Muscle layer of colon (tissue), 2 donors: ENCODE measurements at regions not wholly inside any gene's neighbourhood (a gene's known extent, or its start where the extent isn't known, plus 50 kb on each side); places are given as distances from the start of the nearest gene placed in this dataset.
"Not testable (repeated sequence)": the region's sequence is repeated elsewhere in the genome, so short reads cannot be mapped to it uniquely, and the experiment has no call there.

Experiments used
- H3K27ac ChIP-seq: one replicate; pipeline ENCODE4 v1.7.0; 2013; ENCODE audit warnings: low read depth, mild to moderate bottlenecking, low read length, moderate library complexity
- H3K27me3 ChIP-seq, 2 donors: one replicate each; pipeline ENCODE4 v1.7.0; 2013; ENCODE audit warnings: low read length in 2 of 2, mild to moderate bottlenecking in 2 of 2; ENCODE audit not compliant: insufficient read depth in 2 of 2, control insufficient read depth in 1 of 2
- H3K36me3 ChIP-seq: one replicate; pipeline ENCODE4 v1.7.0; 2013; ENCODE audit warnings: mild to moderate bottlenecking, low read length; ENCODE audit not compliant: insufficient read depth
- H3K4me1 ChIP-seq: one replicate; pipeline ENCODE4 v1.7.0; 2013; ENCODE audit warnings: mild to moderate bottlenecking, low read length; ENCODE audit not compliant: insufficient read depth
- H3K4me3 ChIP-seq, 2 donors: one replicate each; pipeline ENCODE4 v1.7.0; 2013; ENCODE audit warnings: low read length in 2 of 2, low read depth in 1 of 2, mild to moderate bottlenecking in 1 of 2, moderate library complexity in 1 of 2
- H3K9ac ChIP-seq: one replicate; pipeline ENCODE4 v1.7.0; 2013; ENCODE audit warnings: low read length
- H3K9me3 ChIP-seq: one replicate; pipeline ENCODE4 v1.7.0; 2013; ENCODE audit warnings: mild to moderate bottlenecking, low read length
- donor health status: abdominal sarcoma.
- donor health status: Adenocarcinoma of cecum.

DNA sequence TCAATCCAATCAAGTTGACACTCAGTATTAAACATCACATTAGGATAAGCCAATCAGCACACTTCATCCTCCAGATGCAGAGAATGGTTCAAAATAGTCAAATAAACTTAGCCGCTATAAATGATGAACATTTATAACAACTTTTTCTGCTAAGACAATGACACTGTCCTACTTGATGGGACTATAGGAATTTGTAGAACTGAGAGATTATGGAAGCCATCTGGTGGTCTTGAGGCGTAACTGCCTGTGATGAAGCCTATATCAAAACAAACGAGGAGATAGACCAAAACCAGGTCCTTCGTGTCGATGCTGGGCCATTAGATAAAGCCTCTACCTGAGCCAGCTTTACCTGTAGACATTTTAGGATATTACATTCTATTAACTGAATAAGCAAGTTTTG, 631.1 kb downstream of the COL12A1 start:
- no peaks in the 10 kb centered on the region for H3K36me3 ChIP-seq
- no peaks in the 10 kb centered on the region for H3K9me3 ChIP-seq
- H3K27me3 ChIP-seq: no peaks in the 10 kb centered on the region
- H3K9ac ChIP-seq: no peak overlapping the region
- H3K4me3 ChIP-seq: no peak overlapping the region
- no peak overlapping the region for H3K27ac ChIP-seq
- peaks cover 4% of the 10 kb centered on the region for H3K4me1 ChIP-seq

DNA sequence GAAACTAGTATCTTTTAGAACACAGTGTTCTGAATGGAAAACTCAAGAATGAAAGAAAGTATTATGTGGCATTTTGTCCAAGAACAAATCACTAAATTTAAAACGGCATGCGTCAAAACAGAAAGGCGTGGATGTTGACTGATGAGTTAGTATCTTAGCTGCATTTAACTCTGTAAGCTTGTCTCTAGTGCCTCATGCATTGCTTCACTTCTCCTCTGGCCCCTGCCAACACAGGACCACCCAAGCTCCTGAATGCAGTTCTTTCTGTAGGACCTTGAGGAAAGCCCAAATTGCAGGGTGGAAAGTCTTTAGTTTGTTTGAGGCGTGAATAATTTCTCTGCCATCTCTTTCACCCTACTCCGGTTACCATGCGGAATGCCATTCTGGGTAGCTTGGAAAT, 632.2 kb downstream of the COL12A1 start:
- Histone ChIP-seq H3K9me3 (no peaks in the 10 kb centered on the region), H3K36me3 (no peaks in the 10 kb centered on the region), H3K4me3 (no peak overlapping the region), H3K9ac (no peak overlapping the region), H3K27me3 (no peaks in the 10 kb centered on the region), H3K27ac (no peak overlapping the region), H3K4me1 (peaks cover 4% of the 10 kb centered on the region)

DNA sequence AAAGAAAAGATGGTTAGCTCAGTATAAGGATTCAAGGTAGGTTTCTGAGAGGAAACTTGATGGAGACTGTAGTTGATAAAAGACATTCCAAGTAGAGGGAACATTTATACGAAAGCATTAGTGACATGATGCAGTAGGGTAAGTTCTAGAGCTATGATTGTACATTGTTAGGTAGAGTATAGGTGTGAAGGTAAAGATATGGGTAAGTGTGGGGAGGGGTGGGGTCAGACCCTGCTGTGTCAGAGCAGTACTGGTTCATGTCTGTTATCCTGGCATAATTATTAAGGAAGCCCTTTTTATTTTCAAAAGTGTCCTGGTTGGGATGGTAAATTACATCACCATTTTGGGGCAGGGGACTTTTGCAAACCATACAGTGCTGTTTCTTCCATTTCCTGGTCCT, 635.8 kb downstream of the COL12A1 start:
- Histone ChIP-seq H3K9ac (no peak overlapping the region), H3K27ac (no peak overlapping the region), H3K27me3 (no peaks in the 10 kb centered on the region), H3K36me3 (no peaks in the 10 kb centered on the region), H3K4me1 (no peaks in the 10 kb centered on the region), H3K4me3 (no peak overlapping the region), H3K9me3 (no peaks in the 10 kb centered on the region)

DNA sequence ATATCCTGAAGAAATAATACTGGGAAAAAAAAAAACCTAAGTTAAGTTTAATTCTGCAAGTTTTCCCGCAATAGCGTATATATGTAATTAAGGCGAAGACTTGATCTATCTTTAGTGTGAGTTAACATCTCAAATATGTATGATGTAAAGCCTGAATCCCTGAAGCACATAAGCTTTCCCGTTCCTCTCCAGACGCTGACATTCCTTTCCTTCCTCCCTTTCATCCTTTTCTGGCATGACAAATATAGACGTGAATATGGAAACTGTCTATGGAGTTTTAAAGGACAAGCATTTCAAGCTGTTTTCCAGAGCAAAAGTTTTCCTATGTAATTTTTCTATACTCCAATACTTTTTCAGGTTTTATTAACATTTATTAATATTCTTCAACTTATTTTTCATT, 637.0 kb downstream of the COL12A1 start:
- Histone ChIP-seq H3K27ac (no peak overlapping the region), H3K4me1 (no peaks in the 10 kb centered on the region), H3K27me3 (no peaks in the 10 kb centered on the region), H3K36me3 (no peaks in the 10 kb centered on the region), H3K9ac (no peak overlapping the region), H3K9me3 (no peaks in the 10 kb centered on the region), H3K4me3 (no peak overlapping the region)

DNA sequence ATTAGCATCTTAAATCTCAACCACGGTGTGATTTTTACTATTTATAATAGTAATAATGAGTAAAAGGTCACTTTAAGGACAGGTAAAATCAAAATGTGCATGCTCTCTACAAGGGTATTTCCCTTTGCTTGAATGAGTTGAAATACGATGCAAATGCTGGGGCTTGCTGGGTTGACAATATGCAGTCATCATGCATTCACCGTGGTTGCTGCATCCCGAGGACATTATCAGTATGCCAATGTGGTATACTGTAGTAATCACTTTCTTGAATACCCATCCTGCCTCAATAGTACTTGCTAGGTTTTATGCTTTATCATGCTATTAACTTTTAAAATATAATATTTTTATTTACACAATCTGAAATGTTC, 637.9 kb downstream of the COL12A1 start:
- H3K4me1 ChIP-seq, H3K4me3 ChIP-seq, H3K9me3 ChIP-seq, H3K36me3 ChIP-seq, H3K27ac ChIP-seq, H3K27me3 ChIP-seq, H3K9ac ChIP-seq: not testable (repeated sequence)

DNA sequence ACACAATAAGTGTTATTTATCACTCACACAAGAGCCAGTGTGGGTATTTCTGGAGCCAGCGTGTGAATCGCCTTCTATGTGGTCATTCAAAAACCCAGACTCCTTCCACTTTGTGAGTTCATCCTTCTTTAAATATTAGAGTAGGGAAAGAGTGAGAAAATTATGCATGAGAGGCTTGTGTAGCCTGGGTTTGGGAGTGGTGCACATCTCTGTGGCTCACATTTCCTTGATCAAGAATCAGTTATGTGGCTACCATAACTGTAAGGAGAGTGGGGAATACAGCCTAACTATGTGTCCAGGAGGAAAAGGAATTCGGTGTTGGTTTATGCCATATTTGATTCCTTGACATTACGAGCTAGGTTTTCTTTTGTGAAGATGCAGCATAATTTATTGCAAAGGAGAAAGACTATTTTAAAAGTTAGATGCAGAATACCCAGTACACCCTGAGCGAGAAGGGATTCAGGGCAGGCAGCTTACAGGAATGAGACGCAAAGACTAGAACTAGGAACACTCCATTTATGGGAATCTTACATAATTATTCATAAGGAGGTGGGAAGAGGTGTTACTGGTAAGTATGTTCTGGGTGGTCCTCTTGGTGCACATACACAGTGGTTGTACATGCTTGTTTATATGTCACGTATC, 638.5 kb downstream of the COL12A1 start:
- Histone ChIP-seq H3K9ac (no peak overlapping the region), H3K4me3 (no peak overlapping the region)

DNA sequence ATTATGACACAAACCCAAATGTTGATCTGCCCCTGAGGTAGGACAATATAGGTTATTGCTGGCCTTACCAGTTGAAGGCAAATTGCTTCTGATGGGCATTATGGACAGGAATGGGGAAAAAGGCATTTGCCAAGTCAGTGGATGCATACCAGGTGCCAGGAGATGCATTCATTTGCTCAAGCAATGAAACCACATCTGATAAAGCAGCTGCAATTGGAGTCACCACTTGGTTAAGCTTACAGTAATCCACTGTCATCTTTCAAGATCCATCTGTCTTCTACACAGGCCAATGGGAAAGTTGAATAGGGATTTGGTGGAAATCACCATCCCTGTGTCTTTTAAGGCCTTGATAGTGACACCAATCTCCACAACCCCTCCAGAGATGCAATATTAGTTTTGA, 648.6 kb downstream of the COL12A1 start:
- Histone ChIP-seq H3K27me3 (no peaks in the 10 kb centered on the region), H3K27ac (no peak overlapping the region), H3K9ac (no peak overlapping the region), H3K36me3 (no peaks in the 10 kb centered on the region), H3K9me3 (no peaks in the 10 kb centered on the region), H3K4me1 (no peaks in the 10 kb centered on the region), H3K4me3 (no peak overlapping the region)

More for the DNA sequence above, 638.5 kb downstream of the COL12A1 start:
- H3K36me3 ChIP-seq: no peaks in the 10 kb centered on the region
- H3K4me1 ChIP-seq: no peaks in the 10 kb centered on the region
- no peaks in the 10 kb centered on the region for H3K9me3 ChIP-seq
- no peaks in the 10 kb centered on the region for H3K27me3 ChIP-seq
- no peak overlapping the region for H3K27ac ChIP-seq

DNA sequence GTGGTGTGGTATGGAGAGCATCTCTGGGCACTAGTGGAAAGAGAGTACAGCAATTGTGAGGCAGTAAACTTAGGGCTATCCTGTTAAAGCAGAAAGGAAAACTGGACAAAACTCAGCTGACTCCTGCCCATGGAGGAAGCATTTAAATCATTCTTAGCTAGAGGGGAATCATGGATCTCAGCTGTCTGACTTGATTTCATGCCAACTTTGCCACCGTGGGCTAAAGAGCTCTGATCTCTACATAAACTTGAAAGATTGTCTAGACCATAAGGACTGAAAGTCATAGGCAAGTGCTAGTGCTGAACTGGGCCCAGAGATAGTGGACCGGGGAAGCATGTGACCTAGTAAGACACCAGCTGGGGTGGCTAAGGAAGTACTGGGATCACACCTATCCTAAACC, 651.8 kb downstream of the COL12A1 start:
- no peaks in the 10 kb centered on the region for H3K27me3 ChIP-seq
- H3K9me3 ChIP-seq: no peaks in the 10 kb centered on the region
- H3K4me1 ChIP-seq: no peaks in the 10 kb centered on the region
- H3K9ac ChIP-seq: no peak overlapping the region
- H3K4me3 ChIP-seq: no peak overlapping the region
- H3K27ac ChIP-seq: no peak overlapping the region
- no peaks in the 10 kb centered on the region for H3K36me3 ChIP-seq

DNA sequence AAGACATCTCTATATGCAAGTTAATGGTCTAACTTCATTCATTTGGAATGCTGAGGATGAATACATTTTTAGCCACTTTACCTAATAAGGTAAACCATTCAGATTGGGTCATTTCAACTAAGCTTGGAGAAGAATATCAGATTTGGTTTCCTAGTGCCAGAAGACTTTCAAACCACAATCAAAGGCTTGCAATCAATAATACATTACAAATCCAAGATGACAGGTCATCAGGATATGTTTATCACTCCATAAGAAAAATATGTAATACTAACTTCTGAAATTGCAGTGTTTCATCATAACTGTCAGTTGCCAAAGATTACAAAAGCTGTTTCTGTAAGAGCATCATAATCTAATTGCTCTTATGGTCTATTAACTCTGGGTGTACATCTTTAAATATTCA, 654.0 kb downstream of the COL12A1 start:
- Histone ChIP-seq H3K9me3 (no peaks in the 10 kb centered on the region), H3K4me1 (no peaks in the 10 kb centered on the region), H3K4me3 (no peak overlapping the region), H3K27ac (no peak overlapping the region), H3K36me3 (no peaks in the 10 kb centered on the region), H3K27me3 (no peaks in the 10 kb centered on the region), H3K9ac (no peak overlapping the region)

DNA sequence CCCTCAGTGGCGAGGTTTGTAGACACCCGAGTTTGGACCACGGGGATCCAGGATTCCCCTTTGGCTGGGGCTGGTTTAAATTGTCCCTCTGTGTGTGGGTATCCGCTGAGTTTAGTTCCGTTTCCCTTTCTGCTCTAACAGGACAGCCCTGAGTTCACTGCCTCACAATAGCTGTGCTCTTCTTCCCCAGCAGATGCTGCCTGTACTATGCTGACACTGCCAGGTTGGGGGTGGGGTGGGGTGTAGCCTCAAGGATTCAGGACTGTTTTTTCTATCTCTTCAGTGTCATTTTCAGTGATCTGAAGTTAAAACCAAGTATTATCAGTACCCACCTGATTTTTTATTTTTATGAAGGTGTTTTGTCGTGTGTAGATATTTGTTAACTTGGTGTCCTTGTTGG, 655.0 kb downstream of the COL12A1 start:
- no peak overlapping the region for H3K9ac ChIP-seq
- no peak overlapping the region for H3K4me3 ChIP-seq
- no peak overlapping the region for H3K27ac ChIP-seq
- no peaks in the 10 kb centered on the region for H3K36me3 ChIP-seq
- no peaks in the 10 kb centered on the region for H3K9me3 ChIP-seq
- H3K27me3 ChIP-seq: no peaks in the 10 kb centered on the region
- H3K4me1 ChIP-seq: no peaks in the 10 kb centered on the region

DNA sequence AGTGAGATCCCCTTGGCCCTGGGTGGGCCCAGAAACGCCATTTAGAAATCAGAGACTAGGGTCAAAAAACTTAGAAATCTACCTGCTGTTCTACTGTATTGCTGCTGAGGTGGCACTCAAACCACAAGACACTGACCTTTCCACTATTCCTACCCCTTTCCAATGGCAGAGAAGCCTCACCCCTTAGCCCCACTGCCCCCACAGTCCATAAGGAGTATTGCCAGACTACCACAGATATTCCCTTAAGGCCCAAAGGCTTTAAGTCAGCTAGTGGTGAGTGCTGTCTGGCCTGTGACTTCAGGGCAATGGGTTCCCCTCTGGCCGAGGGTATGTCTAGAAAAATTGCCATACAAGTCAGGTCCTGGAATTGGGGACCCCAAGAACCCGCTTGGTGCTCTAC, 656.1 kb downstream of the COL12A1 start:
- Histone ChIP-seq H3K36me3 (no peaks in the 10 kb centered on the region), H3K9me3 (no peaks in the 10 kb centered on the region), H3K27me3 (no peaks in the 10 kb centered on the region), H3K4me1 (no peaks in the 10 kb centered on the region), H3K27ac (no peak overlapping the region), H3K4me3 (no peak overlapping the region), H3K9ac (no peak overlapping the region)

DNA sequence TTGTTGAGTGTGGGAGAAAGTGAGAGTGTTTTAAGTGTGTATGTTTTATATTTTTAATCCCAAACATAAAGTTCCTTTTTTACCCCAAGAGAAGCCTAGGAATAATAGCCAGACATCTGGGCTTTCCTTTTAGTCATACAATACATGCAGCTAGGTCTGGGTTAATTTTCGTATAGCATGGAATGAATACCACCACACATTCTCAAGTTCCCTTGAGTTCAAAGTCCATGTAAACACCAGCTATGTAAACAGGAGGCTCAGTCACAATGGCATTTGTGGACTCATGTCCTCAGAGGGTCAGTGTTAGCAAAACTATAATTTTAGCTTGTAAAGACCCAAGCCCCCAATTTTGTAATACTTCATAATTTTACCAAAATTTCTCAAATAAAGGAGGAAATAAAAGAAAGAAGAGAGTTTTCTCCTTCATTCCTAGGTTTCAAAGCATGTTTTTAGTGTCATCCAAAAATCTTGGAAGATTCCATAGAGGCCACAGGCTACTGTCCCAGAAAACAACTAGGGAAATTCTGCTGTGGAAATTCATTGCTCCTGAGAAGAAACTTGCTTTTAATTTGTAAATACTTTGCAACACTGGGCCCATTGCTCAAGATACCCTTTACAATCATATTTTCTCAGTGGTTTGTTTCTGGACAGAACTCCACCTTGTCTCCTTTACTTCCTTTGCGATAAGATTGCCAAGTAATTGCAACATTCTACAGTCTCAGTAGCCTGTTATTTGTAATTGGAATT, 671.2 kb downstream of the COL12A1 start:
- Histone ChIP-seq H3K9me3 (no peaks in the 10 kb centered on the region), H3K27me3 (no peaks in the 10 kb centered on the region), H3K27ac (no peak overlapping the region), H3K36me3 (no peaks in the 10 kb centered on the region), H3K9ac (no peak overlapping the region), H3K4me1 (no peaks in the 10 kb centered on the region), H3K4me3 (no peak overlapping the region)
